Right atrium auricular region (tissue), 2 donors: ENCODE measurements at regions not wholly inside any gene's neighbourhood (a gene's known extent, or its start where the extent isn't known, plus 50 kb on each side); places are given as distances from the start of the nearest gene placed in this dataset.

Source experiments
- DNase-seq: peaks from one replicate; pipeline ENCODE4 v3.0.0-alpha.2; 2019; ENCODE audit warnings: low spot score
- H3K27ac ChIP-seq, 2 donors: fragments of 200-600 bp; sonication (generic); 1 replicate in 1 of 2; 2 replicates in 1 of 2; pipeline ENCODE4 v1.5.1; 2016 to 2019
- H3K27me3 ChIP-seq, 2 donors: fragments of 200-600 bp; sonication (generic); one replicate each; pipeline versions ENCODE4 v1.5.1 to v1.6.0; 2017 to 2019
- H3K36me3 ChIP-seq: fragments of 200-600 bp; sonication (generic); one replicate; pipeline ENCODE4 v1.5.1; 2016
- H3K4me1 ChIP-seq, 2 donors: fragments of 200-600 bp; sonication (generic); one replicate each; pipeline versions ENCODE4 v1.5.1 to v1.6.0; 2017 to 2019
- H3K4me3 ChIP-seq, 2 donors: fragments of 200-600 bp; sonication (generic); 1 replicate in 1 of 2; 2 replicates in 1 of 2; pipeline ENCODE4 v1.5.1; 2017 to 2019; ENCODE audit warnings: mild to moderate bottlenecking in 1 of 2, moderate library complexity in 1 of 2
- H3K9me3 ChIP-seq, 2 donors: fragments of 200-600 bp; sonication (generic); one replicate each; pipeline ENCODE4 v1.5.1; 2019
- TF ChIP-seq, protein P1 (sequence below), 2 donors: fragments of 200-600 bp; sonication (generic); IDR thresholded peaks; one replicate each; pipeline ENCODE4 v1.5.1; 2019; ENCODE audit warnings: antibody characterized with exemption in 2 of 2

DNA sequence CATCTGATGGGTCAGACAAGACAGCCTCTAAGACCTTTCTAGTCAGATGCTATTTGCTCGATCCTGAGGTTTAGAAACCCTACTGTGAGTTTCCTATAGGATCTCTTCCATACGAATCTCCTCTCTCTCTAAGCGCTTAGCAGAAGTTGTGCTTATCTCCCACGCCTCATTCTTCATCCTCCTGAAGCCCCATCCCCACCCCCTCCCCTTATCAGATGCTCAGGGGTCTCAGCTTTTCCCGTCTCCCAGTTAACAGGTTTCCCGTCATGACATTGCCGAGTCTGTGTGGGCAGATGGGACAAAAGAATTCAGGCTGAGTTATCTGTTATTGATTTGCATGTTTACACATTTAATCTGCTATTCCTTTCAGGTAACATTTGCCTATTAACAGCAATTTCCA is 99.0 kb upstream of the PIRT start:
- H3K9me3 ChIP-seq: no peaks in the 10 kb centered on the region
- TF ChIP-seq, protein P1, sequence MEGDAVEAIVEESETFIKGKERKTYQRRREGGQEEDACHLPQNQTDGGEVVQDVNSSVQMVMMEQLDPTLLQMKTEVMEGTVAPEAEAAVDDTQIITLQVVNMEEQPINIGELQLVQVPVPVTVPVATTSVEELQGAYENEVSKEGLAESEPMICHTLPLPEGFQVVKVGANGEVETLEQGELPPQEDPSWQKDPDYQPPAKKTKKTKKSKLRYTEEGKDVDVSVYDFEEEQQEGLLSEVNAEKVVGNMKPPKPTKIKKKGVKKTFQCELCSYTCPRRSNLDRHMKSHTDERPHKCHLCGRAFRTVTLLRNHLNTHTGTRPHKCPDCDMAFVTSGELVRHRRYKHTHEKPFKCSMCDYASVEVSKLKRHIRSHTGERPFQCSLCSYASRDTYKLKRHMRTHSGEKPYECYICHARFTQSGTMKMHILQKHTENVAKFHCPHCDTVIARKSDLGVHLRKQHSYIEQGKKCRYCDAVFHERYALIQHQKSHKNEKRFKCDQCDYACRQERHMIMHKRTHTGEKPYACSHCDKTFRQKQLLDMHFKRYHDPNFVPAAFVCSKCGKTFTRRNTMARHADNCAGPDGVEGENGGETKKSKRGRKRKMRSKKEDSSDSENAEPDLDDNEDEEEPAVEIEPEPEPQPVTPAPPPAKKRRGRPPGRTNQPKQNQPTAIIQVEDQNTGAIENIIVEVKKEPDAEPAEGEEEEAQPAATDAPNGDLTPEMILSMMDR (IDR thresholded peaks at IDR 0.05): no peak
- no peak overlapping the region for H3K27ac ChIP-seq
- H3K36me3 ChIP-seq: no peaks in the 10 kb centered on the region
- DNase-seq: no peak
- no peaks in the 10 kb centered on the region for H3K27me3 ChIP-seq
- H3K4me1 ChIP-seq: no peaks in the 10 kb centered on the region
- H3K4me3 ChIP-seq: no peak overlapping the region

DNA sequence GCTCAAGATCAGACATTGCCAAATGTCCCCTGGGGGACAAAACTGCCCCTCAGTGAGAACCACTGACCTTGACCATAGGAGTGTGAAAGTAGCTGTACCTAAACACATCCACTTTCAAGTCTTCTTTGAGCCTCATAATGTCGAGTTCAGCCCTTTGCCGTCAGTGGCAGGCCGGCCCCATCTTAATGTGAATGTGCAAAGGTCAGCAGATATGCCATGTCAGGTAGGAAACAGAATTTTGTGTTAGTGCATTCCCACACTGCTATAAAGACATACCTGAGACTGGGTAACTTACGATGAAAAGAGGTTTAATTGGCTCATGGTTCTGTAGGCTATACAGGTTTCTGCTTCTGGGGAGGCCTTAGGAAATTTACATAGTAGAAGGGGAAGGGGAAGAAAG is 95.1 kb upstream of the PIRT start:
- H3K27me3 ChIP-seq: no peaks in the 10 kb centered on the region

DNA sequence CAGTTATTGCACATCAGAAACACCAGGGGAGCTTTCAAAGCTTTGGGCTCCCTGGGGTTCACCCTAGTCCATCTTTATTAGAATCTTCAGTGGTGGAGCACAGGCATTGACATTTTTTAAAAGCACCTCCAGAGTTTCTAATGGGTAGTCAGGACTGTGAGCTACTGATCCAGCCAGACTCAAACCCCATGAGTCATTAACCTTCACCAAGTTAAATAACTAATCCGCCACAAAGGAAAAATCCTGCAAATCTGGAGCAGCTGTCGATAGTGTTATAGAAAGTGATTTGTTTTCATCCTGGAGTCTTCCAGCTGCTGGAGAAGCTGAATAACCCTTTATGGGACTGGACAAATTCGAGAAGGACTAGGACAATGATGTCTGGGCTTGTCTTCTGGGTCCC is 93.2 kb upstream of the PIRT start:
- H3K4me1 ChIP-seq: no peaks in the 10 kb centered on the region
- no peaks in the 10 kb centered on the region for H3K9me3 ChIP-seq
- H3K27ac ChIP-seq: no peak overlapping the region
- no peak overlapping the region for H3K4me3 ChIP-seq
- TF ChIP-seq, protein P1 (IDR thresholded peaks at IDR 0.05): no peak
- no peaks in the 10 kb centered on the region for H3K27me3 ChIP-seq
- peak; percentile 16 for DNase-seq
- H3K36me3 ChIP-seq: no peaks in the 10 kb centered on the region

More for the DNA sequence above, 95.1 kb upstream of the PIRT start:
- no peak overlapping the region for H3K4me3 ChIP-seq
- no peaks in the 10 kb centered on the region for H3K4me1 ChIP-seq
- no peaks in the 10 kb centered on the region for H3K9me3 ChIP-seq
- no peak for DNase-seq
- TF ChIP-seq, protein P1 (IDR thresholded peaks at IDR 0.05): no peak
- H3K36me3 ChIP-seq: no peaks in the 10 kb centered on the region
- no peak overlapping the region for H3K27ac ChIP-seq

DNA sequence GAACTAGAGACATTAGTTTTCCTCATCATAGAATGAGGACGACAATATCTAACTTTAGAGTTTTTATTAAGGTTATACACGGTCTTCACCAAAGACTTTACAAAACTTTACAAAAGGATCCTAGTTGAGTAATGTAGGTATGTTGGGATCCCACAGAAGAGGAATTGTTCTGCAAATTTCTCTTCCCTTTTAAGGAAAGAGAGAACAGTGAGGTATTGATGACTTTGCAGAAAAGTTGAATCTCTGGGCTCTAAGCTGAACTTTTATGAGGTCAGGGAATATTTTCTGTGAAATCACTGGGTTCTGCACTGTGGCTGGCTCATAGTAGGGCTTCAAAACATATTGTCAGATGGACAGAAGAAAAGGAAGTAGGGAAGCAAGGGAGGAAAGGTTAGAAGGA is 89.8 kb upstream of the PIRT start:
- no peaks in the 10 kb centered on the region for H3K36me3 ChIP-seq
- no peaks in the 10 kb centered on the region for H3K4me1 ChIP-seq
- H3K9me3 ChIP-seq: no peaks in the 10 kb centered on the region
- DNase-seq: no peak
- H3K4me3 ChIP-seq: no peak overlapping the region
- no peaks in the 10 kb centered on the region for H3K27me3 ChIP-seq
- H3K27ac ChIP-seq: no peak overlapping the region
- TF ChIP-seq, protein P1 (IDR thresholded peaks at IDR 0.05): no peak

DNA sequence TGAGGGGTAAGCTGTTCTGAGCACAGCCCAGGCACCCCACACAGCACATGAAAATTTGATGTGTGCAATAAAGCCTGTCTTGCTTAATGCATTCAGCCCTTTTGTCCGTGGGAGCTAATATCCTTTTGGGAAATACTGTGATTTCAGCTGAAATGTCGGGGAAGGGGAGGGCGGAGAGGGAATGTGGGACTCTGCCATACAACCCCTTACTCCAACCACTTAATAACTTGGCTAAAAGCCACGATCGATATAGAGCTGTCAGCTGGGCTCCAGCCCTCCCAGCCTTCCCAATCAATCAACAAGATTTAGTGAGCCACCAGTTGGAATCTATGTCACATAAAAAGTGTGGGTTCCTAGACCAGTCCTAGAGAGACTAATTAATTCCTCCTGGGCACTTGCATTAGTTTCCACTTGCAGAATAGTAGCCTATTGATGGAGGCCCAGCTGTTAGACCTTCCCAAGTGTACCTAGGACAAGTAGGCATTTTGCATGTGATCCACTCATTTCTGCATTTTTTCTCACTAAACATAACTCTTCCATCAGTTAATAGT is 82.7 kb upstream of the PIRT start:
- H3K27ac ChIP-seq: no peak overlapping the region
- H3K4me3 ChIP-seq: no peak overlapping the region
- H3K4me1 ChIP-seq: no peaks in the 10 kb centered on the region
- no peak for DNase-seq
- no peaks in the 10 kb centered on the region for H3K9me3 ChIP-seq
- H3K36me3 ChIP-seq: no peaks in the 10 kb centered on the region
- no peaks in the 10 kb centered on the region for H3K27me3 ChIP-seq
- TF ChIP-seq, protein P1 (IDR thresholded peaks at IDR 0.05): no peak

DNA sequence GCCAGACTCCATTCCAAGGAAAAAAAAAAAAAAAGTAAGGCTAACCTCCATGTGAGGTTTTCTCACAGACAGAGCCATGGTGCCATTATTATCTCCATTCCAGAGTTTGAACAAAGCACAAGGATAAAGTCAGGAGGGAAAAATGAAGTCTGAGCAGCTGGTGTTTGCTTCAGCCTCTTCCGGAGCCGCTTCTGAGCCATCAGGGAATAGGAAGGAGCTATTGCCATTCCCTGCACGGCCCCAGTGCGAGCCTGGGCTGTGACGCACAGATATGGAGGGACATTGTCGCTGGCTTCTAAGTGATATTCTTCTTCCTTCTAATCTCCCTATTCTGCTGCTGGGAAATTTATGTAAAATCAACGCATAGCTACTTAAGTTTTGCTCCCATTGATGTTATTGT is 69.5 kb upstream of the PIRT start:
- Histone ChIP-seq H3K9me3 (peaks cover 6 to 17% of the 10 kb centered on the region in 2 donors), H3K36me3 (no peaks in the 10 kb centered on the region), H3K27ac (no peak overlapping the region), H3K27me3 (no peaks in the 10 kb centered on the region), H3K4me1 (no peaks in the 10 kb centered on the region), H3K4me3 (no peak overlapping the region)
- no peak for DNase-seq
- TF ChIP-seq, protein P1 (IDR thresholded peaks at IDR 0.05): no peak
